ENCODE measurements at regions not wholly inside any gene's neighbourhood (a gene's known extent, or its start where the extent isn't known, plus 50 kb on each side); places are given as distances from the start of the nearest gene placed in this dataset.

DNA sequence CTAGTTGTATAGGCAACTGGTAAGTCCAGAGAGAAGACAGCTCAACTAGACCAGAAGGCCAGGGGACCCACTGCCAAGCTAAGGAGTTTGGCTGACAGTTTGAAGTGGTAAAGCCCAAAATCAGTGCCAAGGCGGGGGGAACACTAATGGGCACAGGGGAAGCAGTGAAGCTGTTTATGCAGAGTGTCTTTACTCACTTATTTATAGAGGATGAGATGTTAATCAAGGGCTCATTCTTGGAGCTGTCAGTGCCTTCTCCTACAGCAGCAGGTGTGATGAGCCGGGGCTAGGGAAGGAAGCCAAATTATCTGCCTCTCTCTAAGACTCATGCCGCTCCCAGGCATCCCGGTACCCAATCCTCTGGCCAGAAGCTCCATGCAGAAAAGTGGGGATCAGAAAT, 75.2 kb upstream of the GALNT10 start:
- no peak overlapping the region for H3K9ac ChIP-seq (ENCODE audit: insufficient read length, low read depth)
- no peak overlapping the region for H3K4me3 ChIP-seq (ENCODE audit: insufficient read length, low read depth)
- no peaks in the 10 kb centered on the region for H3K36me3 ChIP-seq (ENCODE audit: insufficient read depth, insufficient read length, low read length)
- no peaks in the 10 kb centered on the region for H3K9me3 ChIP-seq (ENCODE audit: insufficient read depth, low read length)
- TF ChIP-seq YY1 (IDR thresholded peaks at IDR 0.05; ENCODE audit: insufficient read depth, insufficient read length), result no peak
- no peak for TF ChIP-seq SUZ12 (IDR thresholded peaks at IDR 0.05; ENCODE audit: extremely low read depth, insufficient read depth, insufficient read length)
- TF ChIP-seq ZNF274 (IDR thresholded peaks at IDR 0.05; ENCODE audit: low read depth, low read length), result no peak
- H3K4me1 ChIP-seq (ENCODE audit: insufficient read depth, insufficient read length), result no peaks in the 10 kb centered on the region
- DNase-seq (ENCODE audit: low read depth, low spot score), result no peak
- H3K27me3 ChIP-seq (ENCODE audit: insufficient read depth, insufficient read length), result no peaks in the 10 kb centered on the region

DNA sequence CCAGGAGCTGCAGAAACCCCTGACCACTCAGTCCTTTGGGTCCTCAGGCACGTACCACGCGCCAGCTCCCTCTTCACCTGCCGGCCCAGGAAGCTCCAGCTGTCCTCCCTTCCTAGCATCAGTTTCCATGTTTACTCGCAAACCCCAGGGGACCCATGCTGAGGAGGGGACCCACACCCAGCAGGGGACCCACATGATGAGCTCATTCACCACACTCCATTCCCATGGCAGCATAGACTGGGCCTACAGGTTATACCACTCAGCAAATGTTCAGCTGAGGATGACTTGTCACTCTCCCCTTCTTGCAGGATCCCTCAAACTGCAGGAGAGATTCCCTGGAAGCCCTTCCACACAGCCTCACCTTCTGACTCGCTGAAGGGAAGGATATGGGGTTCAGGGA, 73.5 kb upstream of the GALNT10 start:
- Histone ChIP-seq H3K4me3 (ENCODE audit: insufficient read length, low read depth) (no peak overlapping the region), H3K9me3 (ENCODE audit: insufficient read depth, low read length) (no peaks in the 10 kb centered on the region), H3K9ac (ENCODE audit: insufficient read length, low read depth) (no peak overlapping the region), H3K27me3 (ENCODE audit: insufficient read depth, insufficient read length) (no peaks in the 10 kb centered on the region), H3K36me3 (ENCODE audit: insufficient read depth, insufficient read length, low read length) (no peaks in the 10 kb centered on the region), H3K4me1 (ENCODE audit: insufficient read depth, insufficient read length) (no peaks in the 10 kb centered on the region)
- TF ChIP-seq SUZ12 (IDR thresholded peaks at IDR 0.05; ENCODE audit: extremely low read depth, insufficient read depth, insufficient read length), result no peak
- TF ChIP-seq YY1 (IDR thresholded peaks at IDR 0.05; ENCODE audit: insufficient read depth, insufficient read length), result no peak
- TF ChIP-seq ZNF274 (IDR thresholded peaks at IDR 0.05; ENCODE audit: low read depth, low read length), result no peak
- DNase-seq (ENCODE audit: low read depth, low spot score), result no peak

DNA sequence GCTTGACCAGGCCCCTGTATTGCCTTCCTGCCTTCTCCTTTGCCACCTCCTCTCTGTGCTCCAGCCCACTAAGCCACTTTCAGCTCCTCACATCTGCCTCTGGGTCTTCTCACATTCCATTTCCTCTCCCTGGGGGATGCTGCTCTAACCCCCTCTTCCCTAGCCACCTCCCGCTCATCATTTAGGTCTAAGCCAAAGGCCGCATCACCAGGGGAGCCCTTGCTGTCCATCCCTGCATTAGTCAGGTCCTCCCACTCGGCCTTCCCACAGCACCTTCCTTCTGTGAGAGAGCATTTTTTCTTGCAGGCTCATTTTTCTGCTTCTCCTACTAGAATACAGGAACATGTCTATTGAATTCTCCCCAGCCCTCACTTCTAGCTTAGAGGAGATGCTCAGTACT, 72.6 kb upstream of the GALNT10 start:
- Histone ChIP-seq H3K4me1 (ENCODE audit: insufficient read depth, insufficient read length) (no peaks in the 10 kb centered on the region), H3K9ac (ENCODE audit: insufficient read length, low read depth) (no peak overlapping the region), H3K9me3 (ENCODE audit: insufficient read depth, low read length) (no peaks in the 10 kb centered on the region), H3K27me3 (ENCODE audit: insufficient read depth, insufficient read length) (no peaks in the 10 kb centered on the region), H3K4me3 (ENCODE audit: insufficient read length, low read depth) (no peak overlapping the region), H3K36me3 (ENCODE audit: insufficient read depth, insufficient read length, low read length) (no peaks in the 10 kb centered on the region)
- TF ChIP-seq ZNF274 (IDR thresholded peaks at IDR 0.05; ENCODE audit: low read depth, low read length) (no peak), SUZ12 (IDR thresholded peaks at IDR 0.05; ENCODE audit: extremely low read depth, insufficient read depth, insufficient read length) (no peak), YY1 (IDR thresholded peaks at IDR 0.05; ENCODE audit: insufficient read depth, insufficient read length) (no peak)
- DNase-seq (ENCODE audit: low read depth, low spot score), result no peak

DNA sequence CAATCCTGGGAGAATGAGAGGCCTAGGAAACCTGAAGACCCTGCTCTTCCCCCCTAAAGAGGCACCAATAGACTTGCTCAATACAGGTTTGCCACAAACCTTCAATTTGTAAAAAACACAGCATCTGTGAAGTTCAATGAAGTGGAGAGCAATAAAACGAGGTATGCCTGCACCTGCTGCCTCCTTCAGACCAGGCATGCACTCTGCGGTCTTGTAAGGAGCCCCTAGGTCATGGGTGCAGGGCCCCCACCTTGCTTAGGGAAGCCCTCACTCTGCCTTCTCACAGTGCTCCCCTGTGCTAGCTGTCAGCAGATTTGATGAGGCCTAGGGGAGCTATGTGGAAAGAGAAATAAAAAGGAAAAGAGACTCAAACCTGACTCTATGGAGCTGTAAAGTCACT, 72.1 kb upstream of the GALNT10 start:
- no peaks in the 10 kb centered on the region for H3K36me3 ChIP-seq (ENCODE audit: insufficient read depth, insufficient read length, low read length)
- H3K27me3 ChIP-seq (ENCODE audit: insufficient read depth, insufficient read length), result no peaks in the 10 kb centered on the region
- H3K9me3 ChIP-seq (ENCODE audit: insufficient read depth, low read length), result no peaks in the 10 kb centered on the region
- no peaks in the 10 kb centered on the region for H3K4me1 ChIP-seq (ENCODE audit: insufficient read depth, insufficient read length)
- no peak for DNase-seq (ENCODE audit: low read depth, low spot score)
- no peak overlapping the region for H3K9ac ChIP-seq (ENCODE audit: insufficient read length, low read depth)
- H3K4me3 ChIP-seq (ENCODE audit: insufficient read length, low read depth), result no peak overlapping the region
- TF ChIP-seq ZNF274 (IDR thresholded peaks at IDR 0.05; ENCODE audit: low read depth, low read length) (no peak), YY1 (IDR thresholded peaks at IDR 0.05; ENCODE audit: insufficient read depth, insufficient read length) (no peak), SUZ12 (IDR thresholded peaks at IDR 0.05; ENCODE audit: extremely low read depth, insufficient read depth, insufficient read length) (no peak)

DNA sequence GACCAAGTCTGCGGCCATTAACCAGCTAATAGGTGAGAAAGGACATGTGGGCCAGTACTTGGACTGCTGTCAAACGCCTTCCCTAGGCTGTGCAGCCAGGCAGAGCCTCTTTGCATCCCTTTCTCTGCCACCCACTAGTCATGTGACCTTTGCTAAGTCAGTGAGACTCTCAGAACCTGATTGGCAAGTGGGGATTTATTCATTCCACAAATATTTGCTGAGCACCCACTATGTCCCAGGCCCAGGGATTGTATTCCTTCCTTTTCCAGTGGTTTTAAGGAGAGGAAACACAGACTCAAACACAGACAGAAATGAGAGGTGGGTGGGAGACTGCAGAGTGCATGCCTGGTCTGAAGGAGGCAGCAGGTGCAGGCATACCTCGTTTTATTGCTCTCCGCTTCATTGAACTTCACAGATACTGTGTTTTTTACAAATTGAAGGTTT, 71.6 kb upstream of the GALNT10 start:
- H3K4me3 ChIP-seq (ENCODE audit: insufficient read length, low read depth), result no peak overlapping the region
- H3K9me3 ChIP-seq (ENCODE audit: insufficient read depth, low read length), result no peaks in the 10 kb centered on the region
- H3K9ac ChIP-seq (ENCODE audit: insufficient read length, low read depth), result no peak overlapping the region
- TF ChIP-seq YY1 (IDR thresholded peaks at IDR 0.05; ENCODE audit: insufficient read depth, insufficient read length) (no peak), ZNF274 (IDR thresholded peaks at IDR 0.05; ENCODE audit: low read depth, low read length) (no peak), SUZ12 (IDR thresholded peaks at IDR 0.05; ENCODE audit: extremely low read depth, insufficient read depth, insufficient read length) (no peak)
- H3K36me3 ChIP-seq (ENCODE audit: insufficient read depth, insufficient read length, low read length), result no peaks in the 10 kb centered on the region
- no peak for DNase-seq (ENCODE audit: low read depth, low spot score)
- no peaks in the 10 kb centered on the region for H3K27me3 ChIP-seq (ENCODE audit: insufficient read depth, insufficient read length)
- no peaks in the 10 kb centered on the region for H3K4me1 ChIP-seq (ENCODE audit: insufficient read depth, insufficient read length)

DNA sequence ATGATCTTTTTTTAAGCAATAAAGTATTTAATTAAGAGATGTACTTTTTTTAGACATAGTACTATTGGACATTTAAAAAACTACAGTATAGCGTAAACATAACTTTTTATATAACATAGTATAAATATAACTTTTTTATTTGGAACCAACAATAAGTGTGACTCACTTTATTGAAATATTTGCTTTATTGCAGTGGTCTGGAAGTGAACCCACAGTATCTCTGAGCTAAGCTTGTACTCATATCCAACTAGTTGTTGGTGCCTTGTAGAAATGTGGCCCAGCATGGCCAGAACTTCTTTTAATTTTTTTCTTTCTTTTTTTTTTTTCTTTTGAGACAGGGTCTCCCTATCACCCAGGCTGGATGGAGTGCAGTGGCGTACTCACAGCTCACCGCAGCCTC, 61.5 kb upstream of the GALNT10 start:
- Histone ChIP-seq H3K9me3 (ENCODE audit: insufficient read depth, low read length) (no peaks in the 10 kb centered on the region), H3K27me3 (ENCODE audit: insufficient read depth, insufficient read length) (no peaks in the 10 kb centered on the region), H3K4me3 (ENCODE audit: insufficient read length, low read depth) (no peak overlapping the region), H3K4me1 (ENCODE audit: insufficient read depth, insufficient read length) (no peaks in the 10 kb centered on the region), H3K36me3 (ENCODE audit: insufficient read depth, insufficient read length, low read length) (no peaks in the 10 kb centered on the region), H3K9ac (ENCODE audit: insufficient read length, low read depth) (no peak overlapping the region)
- no peak for DNase-seq (ENCODE audit: low read depth, low spot score)
- no peak for TF ChIP-seq YY1 (IDR thresholded peaks at IDR 0.05; ENCODE audit: insufficient read depth, insufficient read length)
- TF ChIP-seq ZNF274 (IDR thresholded peaks at IDR 0.05; ENCODE audit: low read depth, low read length), result no peak
- no peak for TF ChIP-seq SUZ12 (IDR thresholded peaks at IDR 0.05; ENCODE audit: extremely low read depth, insufficient read depth, insufficient read length)

DNA sequence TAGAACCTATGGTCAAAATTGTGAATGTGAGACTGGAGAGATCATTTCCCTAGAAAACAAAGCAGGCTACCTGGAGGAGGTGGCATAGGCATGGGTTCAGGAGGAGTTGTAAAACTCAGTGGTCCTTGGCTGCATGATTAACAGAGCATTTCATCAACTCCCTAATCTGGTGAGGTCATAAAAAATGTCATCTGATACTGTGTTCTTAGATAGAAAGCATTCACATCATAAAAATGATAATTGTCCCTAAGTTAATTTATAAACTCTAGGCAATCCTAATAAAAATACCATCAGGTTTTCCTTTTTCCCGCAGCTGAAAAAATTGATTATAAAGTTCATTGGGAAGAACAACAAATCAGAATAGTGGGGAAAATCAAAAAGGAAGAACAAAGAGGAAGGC, 60.6 kb upstream of the GALNT10 start:
- no peak for DNase-seq (ENCODE audit: low read depth, low spot score)
- H3K36me3 ChIP-seq (ENCODE audit: insufficient read depth, insufficient read length, low read length), result no peaks in the 10 kb centered on the region
- no peak for TF ChIP-seq SUZ12 (IDR thresholded peaks at IDR 0.05; ENCODE audit: extremely low read depth, insufficient read depth, insufficient read length)
- TF ChIP-seq ZNF274 (IDR thresholded peaks at IDR 0.05; ENCODE audit: low read depth, low read length), result no peak
- TF ChIP-seq YY1 (IDR thresholded peaks at IDR 0.05; ENCODE audit: insufficient read depth, insufficient read length), result no peak
- no peaks in the 10 kb centered on the region for H3K27me3 ChIP-seq (ENCODE audit: insufficient read depth, insufficient read length)
- no peak overlapping the region for H3K9ac ChIP-seq (ENCODE audit: insufficient read length, low read depth)
- H3K4me3 ChIP-seq (ENCODE audit: insufficient read length, low read depth), result no peak overlapping the region
- no peaks in the 10 kb centered on the region for H3K9me3 ChIP-seq (ENCODE audit: insufficient read depth, low read length)
- H3K4me1 ChIP-seq (ENCODE audit: insufficient read depth, insufficient read length), result no peaks in the 10 kb centered on the region

DNA sequence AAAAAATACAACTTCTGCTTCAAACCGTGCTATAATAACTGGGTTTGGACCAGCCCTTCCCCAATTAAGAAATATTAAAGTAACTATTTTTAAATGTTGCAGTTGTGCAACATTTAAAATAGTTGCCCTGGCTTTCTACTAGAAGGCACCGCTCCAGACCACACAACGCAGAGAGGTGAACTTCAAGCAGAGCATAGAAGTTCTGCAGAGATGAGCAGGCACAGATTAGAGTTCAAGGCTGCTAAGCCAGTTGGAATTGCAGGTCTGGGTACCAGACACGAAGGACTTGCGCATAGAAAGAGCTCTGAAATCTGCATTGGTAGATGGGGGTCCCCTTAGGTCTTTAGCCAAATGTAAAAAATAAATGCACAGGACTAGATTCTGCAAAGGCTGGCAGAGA, 58.7 kb upstream of the GALNT10 start:
- H3K4me1 ChIP-seq (ENCODE audit: insufficient read depth, insufficient read length), result no peaks in the 10 kb centered on the region
- H3K9ac ChIP-seq (ENCODE audit: insufficient read length, low read depth), result no peak overlapping the region
- no peak overlapping the region for H3K4me3 ChIP-seq (ENCODE audit: insufficient read length, low read depth)
- no peak for DNase-seq (ENCODE audit: low read depth, low spot score)
- H3K27me3 ChIP-seq (ENCODE audit: insufficient read depth, insufficient read length), result no peaks in the 10 kb centered on the region
- H3K9me3 ChIP-seq (ENCODE audit: insufficient read depth, low read length), result no peaks in the 10 kb centered on the region
- H3K36me3 ChIP-seq (ENCODE audit: insufficient read depth, insufficient read length, low read length), result no peaks in the 10 kb centered on the region
- TF ChIP-seq ZNF274 (IDR thresholded peaks at IDR 0.05; ENCODE audit: low read depth, low read length), result no peak
- TF ChIP-seq YY1 (IDR thresholded peaks at IDR 0.05; ENCODE audit: insufficient read depth, insufficient read length), result no peak
- TF ChIP-seq SUZ12 (IDR thresholded peaks at IDR 0.05; ENCODE audit: extremely low read depth, insufficient read depth, insufficient read length), result no peak
